Upper lobe of right lung (tissue), 1 donor: ENCODE measurements at regions not wholly inside any gene's neighbourhood (a gene's known extent, or its start where the extent isn't known, plus 50 kb on each side); places are given as distances from the start of the nearest gene placed in this dataset.

Experiments
- ATAC-seq: fragments of 200-7000 bp; cut with Tn5 transposase; one replicate; pipeline ENCODE4 v1.9.1; 2020; ENCODE audit warnings: mild to moderate bottlenecking, moderate library complexity
- DNase-seq: peaks from one replicate; pipeline ENCODE4 v3.0.0-alpha.2; 2020
- H3K27ac ChIP-seq: fragments of 200-600 bp; one replicate; pipeline ENCODE4 v1.8.0; 2022
- H3K27me3 ChIP-seq: fragments of 200-600 bp; one replicate; pipeline ENCODE4 v1.8.0; 2022; ENCODE audit warnings: mild to moderate bottlenecking
- H3K36me3 ChIP-seq: fragments of 200-600 bp; one replicate; pipeline ENCODE4 v1.8.0; 2022
- H3K4me1 ChIP-seq: fragments of 200-600 bp; one replicate; pipeline ENCODE4 v1.8.0; 2022
- H3K4me3 ChIP-seq: fragments of 200-600 bp; one replicate; pipeline ENCODE4 v1.8.0; 2022; ENCODE audit warnings: mild to moderate bottlenecking
- H3K9me3 ChIP-seq: fragments of 200-600 bp; one replicate; pipeline ENCODE4 v1.8.0; 2022
- CTCF ChIP-seq: fragments of 200-600 bp; IDR thresholded peaks from one replicate; pipeline ENCODE4 v1.8.0; 2022; ENCODE audit warnings: antibody characterized with exemption
- intact Hi-C: fragments of 100-400 bp; cut with DNase I; formaldehyde crosslinking; loops from one replicate; pipeline ENCODE4 v1.11.0; 2022
- donor health status: DM: no; HTN: yes; CAD: no; lungs with severe emphysema.

DNA sequence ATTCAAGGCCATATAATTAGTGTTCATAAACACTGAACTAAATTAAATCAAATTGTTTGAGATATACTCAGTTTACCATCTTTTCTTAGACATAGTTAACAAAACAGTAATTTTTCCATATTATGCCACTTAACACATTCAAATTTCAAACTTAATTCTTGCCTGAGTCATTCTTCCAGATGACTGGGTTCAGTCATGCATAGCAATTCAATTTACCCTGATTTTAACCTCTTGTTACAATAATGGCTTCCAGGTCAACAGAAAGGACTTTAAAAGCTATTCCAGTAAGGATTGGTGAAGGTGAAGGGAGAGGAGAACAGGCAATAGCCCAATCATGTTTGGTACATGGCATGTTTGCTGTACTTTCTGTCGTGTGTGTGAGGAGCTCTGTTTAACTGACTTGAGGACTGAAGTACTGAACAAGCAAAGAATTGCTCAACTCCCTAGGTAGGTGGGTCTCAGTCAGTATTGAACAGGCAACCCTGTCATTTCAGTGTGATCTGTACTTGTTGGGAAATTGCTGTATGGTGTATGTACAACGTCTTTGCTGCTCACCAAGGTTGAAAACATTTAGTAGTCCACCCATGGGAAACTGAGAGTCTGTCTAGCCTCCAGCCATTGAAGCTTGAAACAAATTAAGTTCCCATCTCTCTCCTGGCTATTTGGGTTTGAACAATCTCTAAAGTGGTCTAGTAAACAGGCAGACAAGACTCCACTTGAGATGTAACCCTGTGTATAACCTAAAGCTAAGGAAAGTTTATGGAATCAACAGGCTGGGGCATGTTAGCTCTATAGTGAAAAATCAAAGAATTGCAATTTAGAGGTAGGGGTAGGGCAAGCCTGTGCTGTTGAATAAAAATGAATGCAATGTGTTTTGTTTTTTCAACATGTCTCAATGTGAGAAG is 327.2 kb downstream of the BTG1 start:
- Histone ChIP-seq H3K27me3 (no peaks in the 10 kb centered on the region), H3K36me3 (no peaks in the 10 kb centered on the region), H3K4me1 (no peaks in the 10 kb centered on the region), H3K27ac (no peak overlapping the region), H3K9me3 (no peaks in the 10 kb centered on the region), H3K4me3 (no peak overlapping the region)
- DNase-seq (no peak), ATAC-seq (peak; percentile 94)
- intact Hi-C loops, result no loop called here
- TF ChIP-seq CTCF, result no peak

GRCh38 chr12:91817517-91817916 is 328.1 kb downstream of the BTG1 start:
- DNase-seq (no peak), ATAC-seq (no peak)
- no peak for TF ChIP-seq CTCF
- no peaks in the 10 kb centered on the region for H3K4me1 ChIP-seq
- H3K27me3 ChIP-seq, result no peaks in the 10 kb centered on the region
- H3K36me3 ChIP-seq, result no peaks in the 10 kb centered on the region
- H3K4me3 ChIP-seq, result no peak overlapping the region
- H3K27ac ChIP-seq, result no peak overlapping the region
- no peaks in the 10 kb centered on the region for H3K9me3 ChIP-seq
- intact Hi-C loops, result no loop called here

GRCh38 chr12:91813701-91814100 is 331.9 kb downstream of the BTG1 start:
- H3K4me1 ChIP-seq, result no peaks in the 10 kb centered on the region
- intact Hi-C loops, result no loop called here
- H3K4me3 ChIP-seq, result no peak overlapping the region
- no peaks in the 10 kb centered on the region for H3K9me3 ChIP-seq
- no peaks in the 10 kb centered on the region for H3K27me3 ChIP-seq
- no peak for ATAC-seq
- no peak for TF ChIP-seq CTCF
- no peak overlapping the region for H3K27ac ChIP-seq
- DNase-seq, result no peak
- no peaks in the 10 kb centered on the region for H3K36me3 ChIP-seq

GRCh38 chr12:91811481-91812287 is 334.0 kb downstream of the BTG1 start:
- no peak overlapping the region for H3K27ac ChIP-seq
- intact Hi-C loops, result no loop called here
- no peak overlapping the region for H3K4me3 ChIP-seq
- TF ChIP-seq CTCF, result peak; percentile 80
- H3K9me3 ChIP-seq, result no peaks in the 10 kb centered on the region
- DNase-seq (peak; percentile 75), ATAC-seq (peak; percentile 84)
- H3K4me1 ChIP-seq, result no peaks in the 10 kb centered on the region
- no peaks in the 10 kb centered on the region for H3K27me3 ChIP-seq
- H3K36me3 ChIP-seq, result no peaks in the 10 kb centered on the region

DNA sequence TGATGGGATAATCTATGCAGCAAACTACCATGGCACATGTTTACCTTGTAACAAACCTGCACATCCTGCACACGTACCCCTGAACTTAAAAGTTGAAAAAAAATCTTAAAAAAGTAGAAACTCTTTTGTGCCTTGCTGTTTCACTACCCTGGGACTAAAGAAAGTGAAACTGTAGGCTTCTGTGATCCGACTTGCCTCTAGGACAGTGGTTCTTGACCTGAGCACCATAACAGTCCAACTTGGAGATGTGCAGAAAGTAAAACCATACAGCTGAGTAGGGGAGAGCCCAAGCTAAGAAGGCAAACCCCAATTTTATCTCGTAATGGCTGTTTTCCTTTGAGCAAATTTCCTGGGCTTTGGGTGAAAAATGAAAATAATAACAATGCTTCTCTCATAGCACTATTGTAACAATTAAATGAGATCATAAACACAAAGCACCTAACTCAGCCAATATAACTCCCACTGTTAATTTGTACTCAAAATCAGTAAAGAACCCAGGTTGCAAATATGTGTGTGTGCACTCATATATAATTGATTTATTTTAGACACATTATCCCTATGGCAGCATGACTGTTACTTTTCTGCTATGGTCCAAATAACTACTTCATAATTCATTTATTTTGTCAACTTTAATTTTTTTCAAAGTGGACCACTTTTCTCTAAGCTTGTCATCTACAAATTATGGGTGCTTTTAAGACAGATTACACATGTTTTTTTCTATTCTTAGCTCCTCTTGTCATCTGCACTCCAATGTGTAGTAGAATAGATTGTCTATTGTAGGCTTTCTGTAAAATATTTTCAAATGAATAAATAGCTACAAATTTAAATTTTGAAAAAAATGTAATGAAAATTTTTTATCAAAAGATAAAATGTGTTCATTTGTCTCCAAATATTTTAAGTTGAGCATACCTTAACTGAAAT is 334.9 kb downstream of the BTG1 start:
- Histone ChIP-seq H3K4me1 (no peaks in the 10 kb centered on the region), H3K27ac (no peak overlapping the region), H3K36me3 (no peaks in the 10 kb centered on the region), H3K27me3 (no peaks in the 10 kb centered on the region), H3K4me3 (no peak overlapping the region), H3K9me3 (no peaks in the 10 kb centered on the region)
- ATAC-seq (no peak), DNase-seq (no peak)
- TF ChIP-seq CTCF, result no peak
- intact Hi-C loops, result no loop called here
